ENCODE measurements at regions not wholly inside any gene's neighbourhood (a gene's known extent, or its start where the extent isn't known, plus 50 kb on each side); places are given as distances from the start of the nearest gene placed in this dataset.
"Not testable (repeated sequence)": the region's sequence is repeated elsewhere in the genome, so short reads cannot be mapped to it uniquely, and the experiment has no call there.

DNA sequence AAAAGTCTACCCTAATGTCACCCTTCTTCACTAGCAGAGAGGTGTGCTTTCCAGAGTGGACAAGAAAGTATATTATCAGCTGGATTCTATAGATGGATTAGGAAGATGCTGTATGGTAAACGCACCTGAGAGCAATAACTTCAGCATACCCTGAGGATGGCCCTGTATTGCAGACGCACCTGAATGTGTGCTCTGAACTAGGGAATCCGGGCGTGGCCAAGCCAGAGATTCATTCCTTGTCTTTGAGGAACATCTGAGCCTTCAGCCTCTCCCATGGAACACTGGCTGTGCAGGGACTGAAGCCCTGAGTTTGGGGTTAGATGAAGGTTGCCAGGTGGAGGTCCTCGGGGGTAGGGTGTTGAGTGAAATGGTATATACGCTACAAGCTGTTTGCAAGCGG lies 66.2 kb upstream of the NFE2L3 start:
- no peak for DNase-seq (ENCODE audit: extremely low read depth in 1 of 2, low read depth in 1 of 2)

GRCh38 chr7:26087321-26088091 lies 64.5 kb upstream of the NFE2L3 start:
- no peak for DNase-seq (ENCODE audit: extremely low read depth in 1 of 2, low read depth in 1 of 2)

DNA sequence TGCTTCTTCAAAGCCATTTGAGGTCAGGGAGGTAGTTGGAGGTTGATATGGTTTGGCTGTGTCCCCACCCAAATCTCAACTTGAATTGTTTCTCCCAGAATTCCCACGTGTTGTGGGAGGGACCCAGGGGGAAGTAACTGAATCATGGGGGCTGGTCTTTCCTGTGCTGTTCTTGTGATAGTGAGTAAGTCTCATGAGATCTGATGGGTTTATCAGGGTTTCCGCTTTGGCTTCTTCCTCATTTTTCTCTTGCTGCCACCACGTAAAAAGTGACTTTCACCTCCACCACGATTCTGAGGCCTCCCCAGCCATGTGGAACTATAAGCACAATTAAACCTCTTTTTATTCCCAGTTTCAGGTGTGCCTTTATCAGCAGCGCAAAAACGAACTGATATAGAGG lies 62.5 kb upstream of the NFE2L3 start:
- DNase-seq (ENCODE audit: extremely low read depth in 1 of 2, low read depth in 1 of 2) = not testable (repeated sequence)

DNA sequence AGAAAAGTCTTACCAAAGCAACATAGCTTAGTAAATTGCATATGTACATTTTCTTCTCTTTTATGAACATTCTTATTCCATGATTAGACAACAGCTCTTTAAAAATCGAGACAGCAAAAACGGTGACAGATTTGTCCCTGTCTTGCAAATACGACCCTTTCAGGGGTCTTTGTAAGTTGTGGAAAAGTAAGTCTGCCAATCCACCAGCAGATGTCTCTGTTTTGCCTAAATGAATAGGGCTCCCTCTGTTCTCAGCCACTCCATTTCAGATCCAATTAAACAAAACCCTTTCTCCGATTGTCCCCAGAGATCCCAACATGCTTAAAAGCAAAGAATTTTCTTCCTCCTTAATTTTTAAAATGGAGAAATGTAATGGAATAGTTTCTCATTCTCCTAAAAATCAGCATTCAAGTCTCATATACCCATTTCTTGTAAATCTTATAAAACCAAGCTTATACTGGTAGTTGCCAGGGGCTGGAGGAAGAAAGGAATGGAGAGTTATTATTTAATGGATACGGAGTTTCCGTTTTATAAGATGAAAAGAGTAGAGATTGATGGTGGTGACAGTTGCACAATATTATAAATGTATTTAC lies 61.0 kb upstream of the NFE2L3 start:
- no peak for DNase-seq (ENCODE audit: extremely low read depth in 1 of 2, low read depth in 1 of 2)

- DNase-seq (ENCODE audit: extremely low read depth in 1 of 2, low read depth in 1 of 2) = no peak
Observed at GRCh38 chr7:26091933-26092332, 60.1 kb upstream of the NFE2L3 start.

DNA sequence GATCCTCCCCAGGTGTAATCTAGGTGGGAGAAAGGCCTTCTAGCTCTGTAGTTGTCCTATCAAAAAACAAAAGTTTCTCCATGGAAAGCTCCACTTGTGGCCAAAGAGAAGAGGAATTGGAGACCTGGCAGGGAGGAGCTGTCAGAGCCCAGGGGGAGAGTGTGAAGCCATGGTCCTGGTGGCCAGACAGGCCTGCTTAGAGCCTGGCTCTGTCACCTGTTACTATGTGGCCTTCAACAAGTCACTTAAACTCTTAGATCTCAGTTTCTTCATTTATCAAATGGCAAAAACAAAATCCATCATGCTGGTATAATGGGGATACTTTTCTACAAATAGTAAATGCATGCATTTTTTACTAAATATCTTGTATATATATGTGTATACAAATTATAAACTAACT lies 59.0 kb upstream of the NFE2L3 start:
- DNase-seq (ENCODE audit: extremely low read depth in 1 of 2, low read depth in 1 of 2) = no peak

DNA sequence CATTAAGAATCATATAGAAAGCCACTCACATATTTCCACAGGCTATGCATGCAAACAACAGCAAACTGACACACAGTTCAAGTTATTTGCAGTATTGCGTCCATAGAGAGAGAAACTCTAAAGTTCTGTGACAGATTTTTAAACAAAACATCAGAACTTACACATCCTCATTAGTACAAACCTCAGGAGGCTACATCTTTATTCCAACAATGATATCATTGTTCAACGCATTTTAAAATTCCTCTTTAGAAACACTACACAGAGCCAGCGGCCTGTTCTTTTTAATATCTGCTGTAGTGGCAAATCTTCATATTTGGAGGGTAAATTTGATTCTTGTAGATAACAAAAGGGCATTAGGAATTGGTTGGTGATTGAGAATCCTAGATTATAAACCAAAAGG lies 55.9 kb upstream of the NFE2L3 start:
- DNase-seq (ENCODE audit: extremely low read depth in 1 of 2, low read depth in 1 of 2) = no peak

- no peak for DNase-seq (ENCODE audit: extremely low read depth in 1 of 2, low read depth in 1 of 2)
Observed at GRCh38 chr7:26097837-26098668, 53.9 kb upstream of the NFE2L3 start.

DNA sequence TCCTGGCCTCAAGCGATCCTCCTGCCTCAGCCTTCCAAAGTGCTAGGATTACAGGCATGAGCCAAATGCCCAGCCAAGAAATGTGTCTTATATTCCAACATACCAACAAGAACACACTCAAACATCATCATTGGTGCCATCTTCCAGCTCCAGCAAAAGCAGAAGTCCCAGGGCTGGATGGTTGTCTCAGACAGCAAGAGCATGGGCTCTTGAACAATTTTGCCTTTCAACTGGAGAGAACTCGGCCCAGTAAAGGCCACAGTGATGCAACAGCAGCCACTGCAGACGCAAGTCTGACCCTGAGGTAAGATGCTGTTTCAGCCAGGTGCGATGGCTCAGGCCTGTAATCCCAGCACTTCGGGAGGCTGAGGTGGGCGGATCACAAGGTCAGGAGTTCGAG lies 52.8 kb upstream of the NFE2L3 start:
- no peak for DNase-seq (ENCODE audit: extremely low read depth in 1 of 2, low read depth in 1 of 2)

DNA sequence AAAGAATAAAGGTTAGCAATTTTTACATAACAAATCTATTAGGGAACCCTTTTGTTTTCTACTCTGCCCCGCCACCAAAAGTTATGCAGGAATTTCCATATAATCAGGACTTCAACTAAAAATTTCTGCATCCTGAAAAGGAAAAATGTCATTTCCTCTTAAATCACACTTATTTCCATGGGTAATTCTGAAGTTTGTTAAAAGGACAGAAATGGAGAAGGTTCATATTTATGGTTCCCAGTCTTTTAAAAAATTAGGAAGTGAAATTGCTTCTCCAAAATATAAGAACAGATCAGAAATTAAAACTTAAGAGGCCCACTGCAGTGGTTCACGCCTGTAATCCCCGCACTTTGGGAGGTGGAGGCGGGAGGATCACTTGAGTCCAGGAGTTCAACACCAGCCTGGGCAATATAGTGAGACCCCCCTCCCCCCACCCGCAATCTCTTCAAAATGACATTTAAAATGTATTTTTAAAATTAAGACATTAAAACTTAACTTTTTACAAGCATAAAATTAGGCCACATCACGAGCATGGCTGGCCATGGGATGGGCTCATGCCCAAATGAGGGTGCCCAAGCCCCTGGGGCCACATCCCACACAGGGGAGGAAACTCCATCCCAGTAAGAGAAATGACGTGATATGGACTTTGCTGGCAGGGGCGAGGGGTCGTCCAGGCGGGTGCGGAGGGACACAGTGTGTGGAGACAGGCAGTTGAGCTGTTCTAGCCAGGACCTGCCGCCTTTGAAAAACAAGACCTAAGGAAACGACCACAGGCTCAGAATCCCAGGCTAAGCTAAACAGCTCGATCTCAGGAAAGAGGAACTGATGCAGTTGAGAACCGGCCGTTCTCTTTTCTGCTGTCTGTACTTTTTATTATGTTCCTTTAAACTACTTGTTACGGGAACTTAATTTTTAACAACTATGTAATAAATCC lies 51.3 kb upstream of the NFE2L3 start:
- no peak for DNase-seq (ENCODE audit: extremely low read depth in 1 of 2, low read depth in 1 of 2)

DNA sequence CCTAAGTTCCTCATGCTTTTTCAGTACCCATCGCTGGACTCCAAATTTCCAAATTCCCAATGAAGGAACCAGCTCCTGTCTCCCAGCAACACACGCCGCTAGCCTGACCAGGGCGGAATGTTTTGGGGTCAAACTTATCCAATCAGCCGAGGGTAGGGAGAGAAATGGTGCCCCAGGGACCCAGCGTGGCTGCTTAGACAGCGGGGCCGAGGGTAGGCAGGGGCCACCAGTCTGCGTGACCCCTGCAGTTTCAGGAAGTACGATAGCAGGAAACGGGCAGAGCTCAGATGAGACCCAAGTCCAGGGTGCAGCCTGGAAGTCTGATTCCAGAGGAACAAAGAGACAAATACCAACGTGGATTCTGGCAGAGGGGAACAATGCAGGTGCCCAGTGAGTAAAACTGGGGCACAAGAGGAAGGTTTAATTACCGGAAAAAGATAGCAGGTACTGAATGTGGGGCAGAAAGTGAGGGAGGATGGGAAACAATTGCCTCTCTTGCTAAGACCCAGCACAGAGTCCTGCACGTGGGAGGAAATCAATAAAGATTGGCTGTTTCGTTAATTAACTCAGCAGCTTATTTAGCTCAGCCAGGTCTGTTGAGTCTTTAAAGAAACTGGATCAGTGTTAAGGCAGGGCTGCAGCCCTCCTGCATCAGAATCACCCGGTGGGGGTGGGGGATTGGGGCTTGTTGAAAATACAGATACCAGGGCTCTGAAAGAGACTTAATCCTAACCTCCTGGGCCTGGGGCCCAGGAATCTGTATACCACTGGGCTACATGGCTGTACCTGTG lies 50.4 kb upstream of the NFE2L3 start:
- DNase-seq (ENCODE audit: extremely low read depth in 1 of 2, low read depth in 1 of 2) = no peak

DNA sequence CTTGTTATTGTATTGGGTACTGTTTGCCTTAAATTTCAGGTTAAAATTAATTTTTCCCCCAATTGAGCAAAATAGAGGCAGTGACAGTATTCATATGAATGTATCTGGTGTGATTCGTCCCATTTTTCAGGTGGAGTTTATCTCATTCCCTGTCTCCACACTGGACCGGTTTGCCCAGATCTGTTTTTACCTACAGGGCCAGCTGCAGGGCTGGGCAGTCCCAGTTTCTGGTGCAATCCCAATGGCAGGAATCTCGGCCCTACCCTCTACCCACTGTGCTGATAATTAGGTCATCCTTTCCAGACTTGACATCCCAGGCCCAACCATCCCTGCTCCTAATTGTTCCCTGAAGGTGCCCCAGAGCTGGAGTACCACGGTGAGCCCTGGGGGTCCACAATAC lies 49.8 kb upstream of the NFE2L3 start:
- no peak for DNase-seq (ENCODE audit: extremely low read depth in 1 of 2, low read depth in 1 of 2)
